ENCODE measurements at regions not wholly inside any gene's neighbourhood (a gene's known extent, or its start where the extent isn't known, plus 50 kb on each side); places are given as distances from the start of the nearest gene placed in this dataset.

GRCh38 chr11:15772547-15772946 lies 583.8 kb downstream of the SOX6 start:
- H3K27ac Mint-ChIP-seq, result no peak overlapping the region
- H3K9me3 Mint-ChIP-seq, result no peaks in the 10 kb centered on the region
- no peak overlapping the region for H3K4me3 Mint-ChIP-seq
- H3K36me3 Mint-ChIP-seq, result no peaks in the 10 kb centered on the region
- DNase-seq, result no peak
- H3K4me1 Mint-ChIP-seq, result no peaks in the 10 kb centered on the region
- H3K27me3 Mint-ChIP-seq, result no peaks in the 10 kb centered on the region

GRCh38 chr11:15772981-15773380 lies 583.4 kb downstream of the SOX6 start:
- Mint-ChIP-seq H3K27me3 (no peaks in the 10 kb centered on the region), H3K4me1 (no peaks in the 10 kb centered on the region), H3K36me3 (no peaks in the 10 kb centered on the region), H3K4me3 (no peak overlapping the region), H3K9me3 (no peaks in the 10 kb centered on the region), H3K27ac (no peak overlapping the region)
- DNase-seq, result no peak

GRCh38 chr11:15773476-15774387 lies 582.6 kb downstream of the SOX6 start:
- no peak for DNase-seq
- Mint-ChIP-seq H3K27me3 (no peaks in the 10 kb centered on the region), H3K4me3 (no peak overlapping the region), H3K9me3 (no peaks in the 10 kb centered on the region), H3K36me3 (no peaks in the 10 kb centered on the region), H3K4me1 (no peaks in the 10 kb centered on the region), H3K27ac (no peak overlapping the region)

GRCh38 chr11:15774388-15774939 lies 581.9 kb downstream of the SOX6 start:
- DNase-seq, result no peak
- no peak overlapping the region for H3K4me3 Mint-ChIP-seq
- H3K4me1 Mint-ChIP-seq, result no peaks in the 10 kb centered on the region
- no peaks in the 10 kb centered on the region for H3K9me3 Mint-ChIP-seq
- H3K27ac Mint-ChIP-seq, result no peak overlapping the region
- H3K27me3 Mint-ChIP-seq, result no peaks in the 10 kb centered on the region
- no peaks in the 10 kb centered on the region for H3K36me3 Mint-ChIP-seq

- DNase-seq, result no peak
- no peaks in the 10 kb centered on the region for H3K4me1 Mint-ChIP-seq
- H3K4me3 Mint-ChIP-seq, result no peak overlapping the region
- H3K9me3 Mint-ChIP-seq, result no peaks in the 10 kb centered on the region
- no peaks in the 10 kb centered on the region for H3K36me3 Mint-ChIP-seq
- H3K27ac Mint-ChIP-seq, result no peak overlapping the region
- no peaks in the 10 kb centered on the region for H3K27me3 Mint-ChIP-seq
Observed at GRCh38 chr11:15775015-15775541, 581.3 kb downstream of the SOX6 start.

- DNase-seq, result no peak
- H3K36me3 Mint-ChIP-seq, result no peaks in the 10 kb centered on the region
- H3K4me1 Mint-ChIP-seq, result no peaks in the 10 kb centered on the region
- no peak overlapping the region for H3K27ac Mint-ChIP-seq
- peaks cover 4% of the 10 kb centered on the region for H3K27me3 Mint-ChIP-seq
- H3K4me3 Mint-ChIP-seq, result no peak overlapping the region
- no peaks in the 10 kb centered on the region for H3K9me3 Mint-ChIP-seq
Observed at GRCh38 chr11:15775797-15776196, 580.5 kb downstream of the SOX6 start.

- H3K27me3 Mint-ChIP-seq, result peaks cover 4% of the 10 kb centered on the region
- no peaks in the 10 kb centered on the region for H3K4me1 Mint-ChIP-seq
- H3K4me3 Mint-ChIP-seq, result no peak overlapping the region
- DNase-seq, result no peak
- no peaks in the 10 kb centered on the region for H3K9me3 Mint-ChIP-seq
- no peaks in the 10 kb centered on the region for H3K36me3 Mint-ChIP-seq
- H3K27ac Mint-ChIP-seq, result no peak overlapping the region
Observed at GRCh38 chr11:15776366-15776765, 580.0 kb downstream of the SOX6 start.

GRCh38 chr11:15779518-15779917 lies 576.8 kb downstream of the SOX6 start:
- Mint-ChIP-seq H3K4me1 (no peaks in the 10 kb centered on the region), H3K27me3 (peaks cover 4% of the 10 kb centered on the region), H3K4me3 (no peak overlapping the region), H3K36me3 (no peaks in the 10 kb centered on the region), H3K27ac (no peak overlapping the region), H3K9me3 (no peaks in the 10 kb centered on the region)
- DNase-seq, result no peak

GRCh38 chr11:15780382-15780781 lies 576.0 kb downstream of the SOX6 start:
- Mint-ChIP-seq H3K27me3 (peaks cover 4% of the 10 kb centered on the region), H3K36me3 (no peaks in the 10 kb centered on the region)

GRCh38 chr11:15780837-15781236 lies 575.5 kb downstream of the SOX6 start:
- DNase-seq, result no peak
- Mint-ChIP-seq H3K27me3 (peaks cover 4% of the 10 kb centered on the region), H3K9me3 (no peaks in the 10 kb centered on the region), H3K4me1 (no peaks in the 10 kb centered on the region), H3K4me3 (no peak overlapping the region), H3K27ac (no peak overlapping the region), H3K36me3 (no peaks in the 10 kb centered on the region)

More at GRCh38 chr11:15780382-15780781, 576.0 kb downstream of the SOX6 start:
- Mint-ChIP-seq H3K4me3 (no peak overlapping the region), H3K27ac (no peak overlapping the region), H3K9me3 (no peaks in the 10 kb centered on the region), H3K4me1 (no peaks in the 10 kb centered on the region)
- no peak for DNase-seq

GRCh38 chr11:15783619-15784018 lies 572.7 kb downstream of the SOX6 start:
- no peak overlapping the region for H3K27ac Mint-ChIP-seq
- H3K27me3 Mint-ChIP-seq, result peaks cover 4% of the 10 kb centered on the region
- no peaks in the 10 kb centered on the region for H3K36me3 Mint-ChIP-seq
- H3K4me3 Mint-ChIP-seq, result no peak overlapping the region
- H3K4me1 Mint-ChIP-seq, result no peaks in the 10 kb centered on the region
- H3K9me3 Mint-ChIP-seq, result no peaks in the 10 kb centered on the region
- no peak for DNase-seq

GRCh38 chr11:15793043-15793996 lies 563.0 kb downstream of the SOX6 start:
- DNase-seq, result no peak
- H3K27me3 Mint-ChIP-seq, result peaks cover 7% of the 10 kb centered on the region
- peaks cover 3% of the 10 kb centered on the region for H3K36me3 Mint-ChIP-seq
- H3K4me3 Mint-ChIP-seq, result no peak overlapping the region
- H3K27ac Mint-ChIP-seq, result no peak overlapping the region
- peaks cover 6% of the 10 kb centered on the region for H3K9me3 Mint-ChIP-seq
- H3K4me1 Mint-ChIP-seq, result no peaks in the 10 kb centered on the region

- no peaks in the 10 kb centered on the region for H3K4me1 Mint-ChIP-seq
- no peak for DNase-seq
- no peak overlapping the region for H3K27ac Mint-ChIP-seq
- H3K4me3 Mint-ChIP-seq, result no peak overlapping the region
- peaks cover 6% of the 10 kb centered on the region for H3K9me3 Mint-ChIP-seq
- peaks cover 3% of the 10 kb centered on the region for H3K36me3 Mint-ChIP-seq
- H3K27me3 Mint-ChIP-seq, result peaks cover 7% of the 10 kb centered on the region
Observed at GRCh38 chr11:15794361-15795150, 561.8 kb downstream of the SOX6 start.

GRCh38 chr11:15795378-15795777 lies 561.0 kb downstream of the SOX6 start:
- Mint-ChIP-seq H3K4me3 (no peak overlapping the region), H3K27me3 (peaks cover 4% of the 10 kb centered on the region), H3K27ac (no peak overlapping the region), H3K36me3 (peaks cover 3% of the 10 kb centered on the region), H3K4me1 (no peaks in the 10 kb centered on the region), H3K9me3 (peaks cover 6% of the 10 kb centered on the region)
- DNase-seq, result no peak

Measured in activated naive CD8-positive, alpha-beta T cell treated with anti-CD3 and anti-CD28 coated beads for 36 hours (primary cell).